ENCODE measurements at regions not wholly inside any gene's neighbourhood (a gene's known extent, or its start where the extent isn't known, plus 50 kb on each side); places are given as distances from the start of the nearest gene placed in this dataset.
"Not testable (repeated sequence)": the region's sequence is repeated elsewhere in the genome, so short reads cannot be mapped to it uniquely, and the experiment has no call there.

GRCh38 chr4:33924811-33925210 is 2319.5 kb downstream of the ARAP2 start:
- DNase-seq (ENCODE audit: low read depth), result no peak

- DNase-seq (ENCODE audit: low read depth), result no peak
These were observed 2313.8 kb downstream of the ARAP2 start for GRCh38 chr4:33930497-33930896.

- DNase-seq (ENCODE audit: low read depth), result no peak
These were observed 2313.3 kb downstream of the ARAP2 start for GRCh38 chr4:33931026-33931425.

- peak; percentile 2 for DNase-seq (ENCODE audit: low read depth)
These were observed 2304.0 kb downstream of the ARAP2 start for GRCh38 chr4:33940281-33940680.

GRCh38 chr4:33941854-33942253 is 2302.5 kb downstream of the ARAP2 start:
- no peak for DNase-seq (ENCODE audit: low read depth)

- DNase-seq (ENCODE audit: low read depth), result no peak
These were observed 2295.4 kb downstream of the ARAP2 start for GRCh38 chr4:33948921-33949320.

- not testable (repeated sequence) for DNase-seq (ENCODE audit: low read depth)
These were observed 2290.5 kb downstream of the ARAP2 start for GRCh38 chr4:33953848-33954247.

- DNase-seq (ENCODE audit: low read depth), result no peak
These were observed 2289.6 kb downstream of the ARAP2 start for GRCh38 chr4:33954759-33955158.

GRCh38 chr4:33959519-33959918 is 2284.8 kb downstream of the ARAP2 start:
- no peak for DNase-seq (ENCODE audit: low read depth)

GRCh38 chr4:33961761-33962160 is 2282.6 kb downstream of the ARAP2 start:
- DNase-seq (ENCODE audit: low read depth), result no peak

- DNase-seq (ENCODE audit: low read depth), result no peak
These were observed 2277.5 kb downstream of the ARAP2 start for GRCh38 chr4:33966808-33967207.

GRCh38 chr4:33974270-33974669 is 2270.0 kb downstream of the ARAP2 start:
- DNase-seq (ENCODE audit: low read depth), result no peak

- no peak for DNase-seq (ENCODE audit: low read depth)
These were observed 2268.3 kb downstream of the ARAP2 start for GRCh38 chr4:33975995-33976394.

GRCh38 chr4:33979781-33980180 is 2264.5 kb downstream of the ARAP2 start:
- DNase-seq (ENCODE audit: low read depth), result not testable (repeated sequence)

GRCh38 chr4:33980361-33980760 is 2264.0 kb downstream of the ARAP2 start:
- no peak for DNase-seq (ENCODE audit: low read depth)

GRCh38 chr4:33989820-33990443 is 2254.4 kb downstream of the ARAP2 start:
- DNase-seq (ENCODE audit: low read depth), result no peak

- no peak for DNase-seq (ENCODE audit: low read depth)
These were observed 2248.1 kb downstream of the ARAP2 start for GRCh38 chr4:33996075-33996718.

- DNase-seq (ENCODE audit: low read depth), result no peak
These were observed 2246.0 kb downstream of the ARAP2 start for GRCh38 chr4:33998291-33998690.

- DNase-seq (ENCODE audit: low read depth), result no peak
These were observed 2244.0 kb downstream of the ARAP2 start for GRCh38 chr4:34000356-34000755.

GRCh38 chr4:34006540-34006939 is 2237.8 kb downstream of the ARAP2 start:
- DNase-seq (ENCODE audit: low read depth), result not testable (repeated sequence)

- no peak for DNase-seq (ENCODE audit: low read depth)
These were observed 2234.4 kb downstream of the ARAP2 start for GRCh38 chr4:34009951-34010350.

- DNase-seq (ENCODE audit: low read depth), result no peak
These were observed 2233.4 kb downstream of the ARAP2 start for GRCh38 chr4:34010751-34011519.

GRCh38 chr4:34035225-34035624 is 2209.1 kb downstream of the ARAP2 start:
- DNase-seq (ENCODE audit: low read depth), result no peak

Data from stromal cell of bone marrow (primary cell).